SH-SY5Y (cell line): ENCODE measurements at regions not wholly inside any gene's neighbourhood (a gene's known extent, or its start where the extent isn't known, plus 50 kb on each side); places are given as distances from the start of the nearest gene placed in this dataset.

Source experiments
- GATA2 ChIP-seq: IDR thresholded peaks from 2 replicates; pipeline ENCODE4 v1.6.1; 2011; ENCODE audit warnings: mild to moderate bottlenecking, low read depth, low read length
- GATA3 ChIP-seq: IDR thresholded peaks from 2 replicates; pipeline ENCODE4 v1.6.1; 2011; ENCODE audit warnings: low read depth, mild to moderate bottlenecking, low read length, moderate library complexity

- no peak for TF ChIP-seq GATA3
- TF ChIP-seq GATA2: no peak
Observed at GRCh38 chr7:149625340-149625946, 127.8 kb upstream of the ZNF746 start.
